ENCODE measurements at regions not wholly inside any gene's neighbourhood (a gene's known extent, or its start where the extent isn't known, plus 50 kb on each side); places are given as distances from the start of the nearest gene placed in this dataset.

GRCh38 chr7:46522354-46522906, 601.4 kb upstream of the IGFBP3 start:
- no peak for DNase-seq

- DNase-seq: no peak
These were observed 597.6 kb upstream of the IGFBP3 start for GRCh38 chr7:46518713-46519112.

- no peak for DNase-seq
These were observed 594.9 kb upstream of the IGFBP3 start for GRCh38 chr7:46515844-46516590.

GRCh38 chr7:46513447-46513848, 592.4 kb upstream of the IGFBP3 start:
- no peak for DNase-seq

- no peak for DNase-seq
These were observed 591.9 kb upstream of the IGFBP3 start for GRCh38 chr7:46512891-46513413.

- no peak for DNase-seq
These were observed 590.6 kb upstream of the IGFBP3 start for GRCh38 chr7:46511442-46512215.

GRCh38 chr7:46508583-46508982, 587.5 kb upstream of the IGFBP3 start:
- DNase-seq: no peak

GRCh38 chr7:46507560-46507959, 586.5 kb upstream of the IGFBP3 start:
- DNase-seq: no peak

- DNase-seq: no peak
These were observed 573.4 kb upstream of the IGFBP3 start for GRCh38 chr7:46494441-46494840.

- no peak for DNase-seq
These were observed 573.0 kb upstream of the IGFBP3 start for GRCh38 chr7:46494028-46494427.

GRCh38 chr7:46493196-46493595, 572.1 kb upstream of the IGFBP3 start:
- DNase-seq: no peak

GRCh38 chr7:46492466-46492865, 571.4 kb upstream of the IGFBP3 start:
- DNase-seq: no peak

GRCh38 chr7:46490406-46490805, 569.3 kb upstream of the IGFBP3 start:
- DNase-seq: no peak

GRCh38 chr7:46489106-46489505, 568.0 kb upstream of the IGFBP3 start:
- no peak for DNase-seq

GRCh38 chr7:46488607-46489006, 567.5 kb upstream of the IGFBP3 start:
- no peak for DNase-seq

GRCh38 chr7:46486256-46487206, 565.5 kb upstream of the IGFBP3 start:
- DNase-seq: no peak

- DNase-seq: no peak
These were observed 564.5 kb upstream of the IGFBP3 start for GRCh38 chr7:46485481-46486065.

GRCh38 chr7:46484906-46485305, 563.8 kb upstream of the IGFBP3 start:
- no peak for DNase-seq

GRCh38 chr7:46480619-46481018, 559.5 kb upstream of the IGFBP3 start:
- no peak for DNase-seq

- DNase-seq: no peak
These were observed 558.6 kb upstream of the IGFBP3 start for GRCh38 chr7:46479680-46480079.

GRCh38 chr7:46478046-46478445, 557.0 kb upstream of the IGFBP3 start:
- DNase-seq: no peak

GRCh38 chr7:46468753-46469356, 547.8 kb upstream of the IGFBP3 start:
- no peak for DNase-seq

All from GF-D8 (cell line).